Muscle layer of colon (tissue), 2 donors: ENCODE measurements at regions not wholly inside any gene's neighbourhood (a gene's known extent, or its start where the extent isn't known, plus 50 kb on each side); places are given as distances from the start of the nearest gene placed in this dataset.

Source experiments
- H3K27ac ChIP-seq: one replicate; pipeline ENCODE4 v1.7.0; 2013; ENCODE audit warnings: low read depth, mild to moderate bottlenecking, low read length, moderate library complexity
- H3K27me3 ChIP-seq, 2 donors: one replicate each; pipeline ENCODE4 v1.7.0; 2013; ENCODE audit warnings: low read length in 2 of 2, mild to moderate bottlenecking in 2 of 2; ENCODE audit not compliant: insufficient read depth in 2 of 2, control insufficient read depth in 1 of 2
- H3K36me3 ChIP-seq: one replicate; pipeline ENCODE4 v1.7.0; 2013; ENCODE audit warnings: mild to moderate bottlenecking, low read length; ENCODE audit not compliant: insufficient read depth
- H3K4me1 ChIP-seq: one replicate; pipeline ENCODE4 v1.7.0; 2013; ENCODE audit warnings: mild to moderate bottlenecking, low read length; ENCODE audit not compliant: insufficient read depth
- H3K4me3 ChIP-seq, 2 donors: one replicate each; pipeline ENCODE4 v1.7.0; 2013; ENCODE audit warnings: low read length in 2 of 2, low read depth in 1 of 2, mild to moderate bottlenecking in 1 of 2, moderate library complexity in 1 of 2
- H3K9ac ChIP-seq: one replicate; pipeline ENCODE4 v1.7.0; 2013; ENCODE audit warnings: low read length
- H3K9me3 ChIP-seq: one replicate; pipeline ENCODE4 v1.7.0; 2013; ENCODE audit warnings: mild to moderate bottlenecking, low read length
- donor health status: abdominal sarcoma.
- donor health status: Adenocarcinoma of cecum.

DNA sequence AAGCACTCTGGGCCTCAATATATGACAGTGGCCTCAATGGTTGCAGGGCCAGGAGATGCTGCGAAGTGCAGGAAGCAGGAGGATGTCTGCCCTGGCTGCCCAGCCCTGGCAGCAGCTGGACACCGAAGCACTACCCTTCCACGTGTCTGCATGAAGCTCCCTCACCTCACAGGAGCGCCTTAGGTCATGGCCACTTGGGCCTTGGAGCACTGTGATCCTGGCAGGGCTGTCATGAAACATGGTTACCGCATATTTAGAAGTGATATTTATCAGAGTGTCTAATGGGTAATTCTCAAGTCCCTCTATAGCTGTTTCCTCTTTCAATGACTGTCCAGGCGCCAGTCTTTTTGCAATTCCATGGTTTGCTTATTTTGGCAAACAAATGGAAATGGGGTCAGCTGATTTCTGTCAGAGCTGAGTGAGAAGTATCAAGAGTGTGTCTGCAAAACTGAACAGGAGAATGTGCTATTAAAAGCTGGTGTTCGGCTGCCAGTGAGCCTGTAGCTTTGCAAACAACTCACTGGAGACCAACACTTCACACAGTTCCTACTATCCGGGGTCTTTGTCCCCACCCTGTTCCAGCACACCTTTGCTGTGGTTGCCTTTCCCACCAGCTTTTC, 285.9 kb downstream of the KIF4B start:
- no peaks in the 10 kb centered on the region for H3K27me3 ChIP-seq
- no peaks in the 10 kb centered on the region for H3K36me3 ChIP-seq
- no peak overlapping the region for H3K9ac ChIP-seq
- H3K4me3 ChIP-seq, result no peak overlapping the region
- no peaks in the 10 kb centered on the region for H3K4me1 ChIP-seq
- H3K9me3 ChIP-seq, result no peaks in the 10 kb centered on the region
- H3K27ac ChIP-seq, result no peak overlapping the region

GRCh38 chr5:155303120-155303519, 289.6 kb downstream of the KIF4B start:
- H3K9ac ChIP-seq, result no peak overlapping the region
- H3K4me3 ChIP-seq, result no peak overlapping the region
- H3K9me3 ChIP-seq, result no peaks in the 10 kb centered on the region
- H3K27ac ChIP-seq, result no peak overlapping the region
- no peaks in the 10 kb centered on the region for H3K27me3 ChIP-seq
- H3K36me3 ChIP-seq, result no peaks in the 10 kb centered on the region
- H3K4me1 ChIP-seq, result no peaks in the 10 kb centered on the region

DNA sequence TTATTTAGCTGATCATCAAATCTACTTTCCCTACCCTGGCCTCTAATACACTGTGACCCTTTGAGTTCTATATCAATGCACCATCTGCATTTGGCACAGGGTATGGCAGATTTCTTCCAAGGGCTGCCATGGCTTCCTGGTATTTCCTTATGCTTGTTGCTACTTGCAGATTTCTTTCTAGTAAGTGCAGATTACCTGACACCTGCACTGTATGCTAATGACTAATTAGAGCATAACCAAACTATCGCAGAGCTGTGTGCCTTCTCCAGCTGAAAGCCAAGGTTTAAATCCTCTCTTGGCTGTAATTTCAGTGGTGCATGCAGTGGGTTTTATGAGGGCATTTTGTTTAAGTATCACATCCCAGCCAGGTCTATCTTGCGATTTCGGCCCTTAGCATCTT, 293.7 kb downstream of the KIF4B start:
- no peak overlapping the region for H3K27ac ChIP-seq
- H3K27me3 ChIP-seq, result no peaks in the 10 kb centered on the region
- no peaks in the 10 kb centered on the region for H3K4me1 ChIP-seq
- no peaks in the 10 kb centered on the region for H3K9me3 ChIP-seq
- H3K36me3 ChIP-seq, result no peaks in the 10 kb centered on the region
- H3K4me3 ChIP-seq, result no peak overlapping the region
- no peak overlapping the region for H3K9ac ChIP-seq

DNA sequence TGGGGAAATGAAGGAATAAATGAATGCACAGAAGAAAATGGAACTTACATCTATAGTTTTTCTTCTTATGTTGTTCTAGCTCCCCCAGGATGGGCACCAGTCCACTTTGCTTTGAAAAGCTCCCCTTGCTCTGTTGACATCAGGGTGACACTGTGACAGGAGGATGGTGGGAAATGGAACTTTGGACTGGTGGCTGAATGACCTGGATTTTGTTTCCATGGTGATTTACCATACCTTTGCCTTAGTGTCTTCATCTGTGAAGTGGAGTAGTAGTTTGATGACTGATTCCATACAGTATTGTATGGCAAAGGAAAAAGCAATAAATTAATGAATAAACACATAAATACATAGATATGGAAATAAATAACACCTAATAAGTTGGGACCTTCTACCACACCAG, 294.7 kb downstream of the KIF4B start:
- no peak overlapping the region for H3K4me3 ChIP-seq
- no peaks in the 10 kb centered on the region for H3K36me3 ChIP-seq
- H3K27ac ChIP-seq, result no peak overlapping the region
- H3K9ac ChIP-seq, result no peak overlapping the region
- no peaks in the 10 kb centered on the region for H3K4me1 ChIP-seq
- no peaks in the 10 kb centered on the region for H3K9me3 ChIP-seq
- H3K27me3 ChIP-seq, result no peaks in the 10 kb centered on the region

GRCh38 chr5:155309021-155309746, 295.6 kb downstream of the KIF4B start:
- Histone ChIP-seq H3K9me3 (no peaks in the 10 kb centered on the region), H3K27me3 (no peaks in the 10 kb centered on the region), H3K27ac (no peak overlapping the region)

DNA sequence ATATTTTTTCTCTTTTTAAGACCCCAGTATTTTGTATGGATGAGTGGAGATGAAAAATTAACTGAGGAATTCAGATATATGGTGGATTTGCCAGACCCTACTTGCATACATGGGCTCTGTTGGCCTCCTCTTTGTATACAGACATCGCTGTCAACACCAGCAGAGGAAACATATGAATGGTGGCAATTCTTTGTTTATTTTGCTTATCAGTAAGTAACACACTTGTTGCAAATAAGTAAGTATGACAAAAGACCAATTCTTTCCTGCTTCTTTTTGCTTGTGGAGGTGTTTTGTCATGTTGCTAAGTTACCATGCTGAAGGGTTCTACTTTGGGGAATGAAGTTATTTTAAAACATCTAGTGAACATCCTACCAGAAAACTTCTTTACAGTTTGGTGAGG, 298.2 kb downstream of the KIF4B start:
- H3K36me3 ChIP-seq, result no peaks in the 10 kb centered on the region
- no peaks in the 10 kb centered on the region for H3K9me3 ChIP-seq
- H3K9ac ChIP-seq, result no peak overlapping the region
- no peaks in the 10 kb centered on the region for H3K4me1 ChIP-seq
- H3K4me3 ChIP-seq, result no peak overlapping the region
- no peak overlapping the region for H3K27ac ChIP-seq
- no peaks in the 10 kb centered on the region for H3K27me3 ChIP-seq

More at GRCh38 chr5:155309021-155309746, 295.6 kb downstream of the KIF4B start:
- Histone ChIP-seq H3K36me3 (no peaks in the 10 kb centered on the region), H3K4me3 (no peak overlapping the region), H3K4me1 (no peaks in the 10 kb centered on the region), H3K9ac (no peak overlapping the region)

DNA sequence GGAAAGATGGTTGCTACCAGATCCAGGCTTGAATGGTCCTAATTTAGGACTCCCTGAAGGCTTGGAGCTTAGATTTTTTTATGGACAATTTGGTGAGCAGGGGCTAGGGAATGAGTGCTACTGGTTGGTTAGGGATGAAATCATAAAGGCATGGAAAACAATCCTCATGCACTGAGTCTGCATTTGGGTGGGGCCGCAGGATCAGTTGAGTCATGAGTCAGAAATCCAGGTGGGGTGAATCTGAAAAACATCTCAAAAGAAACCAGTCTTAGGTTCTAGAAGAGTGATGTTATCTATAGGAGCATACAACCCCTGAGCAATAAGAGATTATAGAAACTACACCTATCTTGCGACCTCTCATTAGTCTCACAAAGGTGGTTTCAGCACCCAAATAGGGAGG, 300.0 kb downstream of the KIF4B start:
- Histone ChIP-seq H3K9ac (no peak overlapping the region), H3K4me3 (no peak overlapping the region), H3K27ac (no peak overlapping the region), H3K4me1 (no peaks in the 10 kb centered on the region), H3K27me3 (no peaks in the 10 kb centered on the region), H3K36me3 (no peaks in the 10 kb centered on the region), H3K9me3 (no peaks in the 10 kb centered on the region)

GRCh38 chr5:155316070-155316714, 302.6 kb downstream of the KIF4B start:
- Histone ChIP-seq H3K4me1 (no peaks in the 10 kb centered on the region), H3K27ac (no peak overlapping the region), H3K9ac (no peak overlapping the region), H3K9me3 (no peaks in the 10 kb centered on the region), H3K36me3 (no peaks in the 10 kb centered on the region), H3K4me3 (no peak overlapping the region), H3K27me3 (no peaks in the 10 kb centered on the region)

GRCh38 chr5:155332618-155333017, 319.1 kb downstream of the KIF4B start:
- Histone ChIP-seq H3K9me3 (no peaks in the 10 kb centered on the region), H3K4me3 (no peak overlapping the region), H3K27me3 (no peaks in the 10 kb centered on the region), H3K36me3 (no peaks in the 10 kb centered on the region), H3K4me1 (no peaks in the 10 kb centered on the region), H3K27ac (no peak overlapping the region), H3K9ac (no peak overlapping the region)

DNA sequence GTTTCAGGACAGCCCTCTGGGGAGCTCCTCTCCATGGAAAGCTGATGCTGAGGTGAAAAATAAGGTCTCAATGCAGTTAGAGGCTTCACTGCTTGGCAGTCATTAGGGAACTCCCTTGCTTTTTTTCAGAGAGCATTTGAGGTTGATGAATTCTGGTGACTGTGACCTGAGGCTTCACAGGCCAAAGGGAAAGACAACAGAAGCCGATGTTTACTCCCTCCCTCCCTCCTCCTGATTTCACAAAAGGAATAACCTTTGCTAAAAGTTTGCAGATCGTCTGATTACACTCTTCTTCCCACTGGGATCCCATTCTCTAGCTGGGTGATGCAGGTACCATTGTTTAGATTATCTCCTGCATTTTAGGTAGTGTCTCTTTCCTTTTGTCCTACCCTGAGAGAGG, 329.4 kb downstream of the KIF4B start:
- no peaks in the 10 kb centered on the region for H3K4me1 ChIP-seq
- no peak overlapping the region for H3K4me3 ChIP-seq
- H3K27ac ChIP-seq, result no peak overlapping the region
- no peak overlapping the region for H3K9ac ChIP-seq
- no peaks in the 10 kb centered on the region for H3K9me3 ChIP-seq
- H3K36me3 ChIP-seq, result no peaks in the 10 kb centered on the region
- no peaks in the 10 kb centered on the region for H3K27me3 ChIP-seq

DNA sequence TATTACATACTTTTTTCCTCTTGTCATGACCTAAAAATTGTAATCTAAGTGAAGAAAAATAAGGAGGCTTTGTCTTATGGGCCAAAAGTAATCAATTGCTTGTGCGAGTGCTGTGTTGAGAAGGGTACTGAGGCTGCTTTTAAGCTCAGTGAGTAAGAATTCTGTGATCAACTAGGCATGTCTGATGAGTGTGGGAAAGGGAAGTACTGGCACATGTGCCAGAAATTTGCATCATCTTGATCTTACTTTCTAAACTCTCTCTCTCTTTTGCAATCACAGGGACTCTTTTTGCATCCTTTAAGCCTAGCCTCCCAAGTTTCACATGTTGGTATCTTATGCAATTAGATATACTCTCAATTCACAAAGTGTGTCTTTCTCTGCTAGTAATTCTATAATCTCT, 329.9 kb downstream of the KIF4B start:
- Histone ChIP-seq H3K9ac (no peak overlapping the region), H3K4me1 (no peaks in the 10 kb centered on the region), H3K27ac (no peak overlapping the region), H3K36me3 (no peaks in the 10 kb centered on the region), H3K4me3 (no peak overlapping the region), H3K9me3 (no peaks in the 10 kb centered on the region), H3K27me3 (no peaks in the 10 kb centered on the region)
